PC-9 (cell line): ENCODE measurements at regions not wholly inside any gene's neighbourhood (a gene's known extent, or its start where the extent isn't known, plus 50 kb on each side); places are given as distances from the start of the nearest gene placed in this dataset.

Experiments
- BruUV-seq: library from RNA; stranded (reverse); fragments of 400-500 nt; replicated peaks from 2 replicates; lab custom pipeline; 2021; lab: Mats Ljungman, UMichigan
- CTCF ChIA-PET: fragments of 300-600 bp; sonication (Branson Sonifier 250); formaldehyde crosslinking; loops from one replicate; lab custom pipeline; 2022; ENCODE audit warnings: antibody characterized with exemption; lab: Charles Lee
- POLR2A ChIA-PET: fragments of 300-600 bp; sonication (Branson Sonifier 250); formaldehyde crosslinking; loops from one replicate; lab custom pipeline; 2022; ENCODE audit warnings: antibody characterized with exemption; ENCODE audit not compliant: unreplicated experiment; lab: Charles Lee
- DNase-seq, 2 experiments: peaks; one replicate each; pipeline versions ENCODE4 v3.0.0 to v3.0.0-alpha.2; 2015 to 2022; ENCODE audit warnings: mixed read lengths in 1 of 2
- H2AFZ ChIP-seq: fragments of 200-600 bp; sonication (generic); 2 replicates; pipeline ENCODE4 v1.8.1; 2017; ENCODE audit warnings: antibody characterized with exemption
- H3F3A ChIP-seq: fragments of 200-600 bp; sonication (generic); 2 replicates; pipeline ENCODE4 v1.8.1; 2017; ENCODE audit warnings: antibody characterized with exemption, mild to moderate bottlenecking, low read depth; ENCODE audit not compliant: insufficient read depth
- H3K27ac ChIP-seq: fragments of 200-600 bp; sonication (generic); 2 replicates; pipeline ENCODE4 v1.6.1; 2016; ENCODE audit warnings: mixed run types
- H3K27me3 ChIP-seq: fragments of 200-600 bp; sonication (generic); 2 replicates; pipeline ENCODE4 v1.6.1; 2016; ENCODE audit warnings: low read depth, mixed run types; ENCODE audit not compliant: insufficient read depth
- H3K36me3 ChIP-seq: fragments of 200-600 bp; sonication (generic); 2 replicates; pipeline ENCODE4 v1.6.1; 2016; ENCODE audit warnings: low read depth, mixed run types
- H3K4me1 ChIP-seq: fragments of 200-600 bp; sonication (generic); replicated peaks from 2 replicates; pipeline ENCODE4 v1.6.1; 2016; ENCODE audit warnings: mixed run types; ENCODE audit not compliant: insufficient read depth
- H3K4me2 ChIP-seq: fragments of 200-600 bp; sonication (generic); 2 replicates; pipeline ENCODE4 v1.6.1; 2017; ENCODE audit warnings: mixed run types
- H3K4me3 ChIP-seq: fragments of 200-600 bp; sonication (generic); 2 replicates; pipeline ENCODE4 v1.6.1; 2016; ENCODE audit warnings: mixed run types
- H3K79me2 ChIP-seq: fragments of 200-600 bp; sonication (generic); 2 replicates; pipeline ENCODE4 v1.6.1; 2017; ENCODE audit warnings: low read depth, mixed run types
- H3K9me2 ChIP-seq: fragments of 200-600 bp; sonication (generic); 2 replicates; pipeline ENCODE4 v1.8.1; 2017; ENCODE audit warnings: mild to moderate bottlenecking; ENCODE audit not compliant: insufficient read depth
- H3K9me3 ChIP-seq: fragments of 200-600 bp; sonication (generic); 2 replicates; pipeline ENCODE4 v1.8.1; 2016; ENCODE audit warnings: low read depth; ENCODE audit not compliant: insufficient read depth
- H4K20me1 ChIP-seq: fragments of 200-600 bp; sonication (generic); 2 replicates; pipeline ENCODE4 v1.8.1; 2017; ENCODE audit not compliant: insufficient read depth
- EZH2 ChIP-seq: fragments of 200-600 bp; sonication (generic); IDR thresholded peaks from 2 replicates; pipeline ENCODE4 v1.8.0; 2017; ENCODE audit warnings: antibody characterized with exemption, low read depth
- intact Hi-C: fragments of 100-400 bp; cut with micrococcal nuclease; formaldehyde crosslinking; loops from one replicate; pipeline ENCODE4 v1.10.0; 2022; ENCODE audit not compliant: unreplicated experiment
- TF ChIP-seq, protein P1 (sequence below): fragments of 200-600 bp; sonication (generic); conservative IDR thresholded peaks from 2 replicates; pipeline ENCODE4 v1.6.1; 2017; ENCODE audit warnings: mixed run types, antibody characterized with exemption, mild to moderate bottlenecking, moderate library complexity

DNA sequence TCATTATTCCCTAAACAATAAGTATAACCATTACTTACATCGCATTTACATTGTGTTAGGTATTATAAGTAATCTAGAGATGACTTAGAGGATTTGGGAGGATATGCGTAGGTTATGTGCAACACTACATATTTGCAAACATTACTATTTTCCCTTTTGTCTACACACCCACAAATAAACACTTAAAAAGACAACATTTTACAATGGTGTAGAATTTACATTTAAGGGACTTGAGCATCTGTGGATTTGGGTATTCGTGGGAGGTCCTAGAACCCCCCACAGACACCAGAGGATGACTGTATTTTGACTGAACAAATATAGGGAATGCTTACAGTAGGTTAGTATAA is 220.2 kb upstream of the MYO3A start:
- Histone ChIP-seq H3K9me2 (no peaks in the 10 kb centered on the region), H3K4me1 (no peaks in the 10 kb centered on the region), H3K79me2 (no peaks in the 10 kb centered on the region), H2AFZ (no peak overlapping the region), H3K4me3 (no peak overlapping the region), H3K36me3 (no peaks in the 10 kb centered on the region), H3K27ac (no peak overlapping the region), H3K9me3 (no peaks in the 10 kb centered on the region), H3K4me2 (no peak overlapping the region), H3K27me3 (no peaks in the 10 kb centered on the region; the same call in 1 of the 2 replicates), H3F3A (no peaks in the 10 kb centered on the region), H4K20me1 (no peaks in the 10 kb centered on the region)
- DNase-seq: no peak
- TF ChIP-seq EZH2: no peak
- TF ChIP-seq, protein P1, sequence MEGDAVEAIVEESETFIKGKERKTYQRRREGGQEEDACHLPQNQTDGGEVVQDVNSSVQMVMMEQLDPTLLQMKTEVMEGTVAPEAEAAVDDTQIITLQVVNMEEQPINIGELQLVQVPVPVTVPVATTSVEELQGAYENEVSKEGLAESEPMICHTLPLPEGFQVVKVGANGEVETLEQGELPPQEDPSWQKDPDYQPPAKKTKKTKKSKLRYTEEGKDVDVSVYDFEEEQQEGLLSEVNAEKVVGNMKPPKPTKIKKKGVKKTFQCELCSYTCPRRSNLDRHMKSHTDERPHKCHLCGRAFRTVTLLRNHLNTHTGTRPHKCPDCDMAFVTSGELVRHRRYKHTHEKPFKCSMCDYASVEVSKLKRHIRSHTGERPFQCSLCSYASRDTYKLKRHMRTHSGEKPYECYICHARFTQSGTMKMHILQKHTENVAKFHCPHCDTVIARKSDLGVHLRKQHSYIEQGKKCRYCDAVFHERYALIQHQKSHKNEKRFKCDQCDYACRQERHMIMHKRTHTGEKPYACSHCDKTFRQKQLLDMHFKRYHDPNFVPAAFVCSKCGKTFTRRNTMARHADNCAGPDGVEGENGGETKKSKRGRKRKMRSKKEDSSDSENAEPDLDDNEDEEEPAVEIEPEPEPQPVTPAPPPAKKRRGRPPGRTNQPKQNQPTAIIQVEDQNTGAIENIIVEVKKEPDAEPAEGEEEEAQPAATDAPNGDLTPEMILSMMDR: no peak
- ChIA-PET CTCF (no interaction called here), POLR2A (no interaction called here)
- BruUV-seq: no TSS peak
- intact Hi-C loops: no loop called here

DNA sequence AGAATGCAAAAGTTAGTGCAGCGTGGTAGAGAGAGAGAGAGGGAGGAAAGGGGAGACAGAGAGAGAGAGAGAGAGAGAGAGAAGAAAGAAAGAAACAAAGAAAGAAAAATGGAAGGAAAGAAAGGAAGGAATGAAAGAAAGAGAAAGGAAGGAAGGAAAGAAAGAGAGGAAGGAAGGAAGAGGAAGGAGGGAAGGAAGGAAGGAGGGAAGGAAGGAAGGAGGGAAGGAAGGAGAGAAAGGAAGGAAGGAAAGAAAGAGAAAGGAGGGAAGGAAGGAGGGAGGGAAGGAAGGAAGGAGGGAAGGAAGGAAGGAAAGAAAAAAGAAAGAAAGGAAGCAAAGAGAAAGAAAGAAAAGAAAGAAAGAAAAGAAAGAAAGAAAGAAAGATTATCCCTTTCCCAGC is 209.8 kb upstream of the MYO3A start:
- H3F3A ChIP-seq: no peaks in the 10 kb centered on the region
- intact Hi-C loops: no loop called here
- BruUV-seq: no TSS peak
- H3K4me2 ChIP-seq: no peak overlapping the region
- ChIA-PET CTCF (no interaction called here), POLR2A (no interaction called here)
- H4K20me1 ChIP-seq: no peaks in the 10 kb centered on the region
- no peaks in the 10 kb centered on the region for H3K4me1 ChIP-seq
- H3K9me2 ChIP-seq: no peaks in the 10 kb centered on the region
- H3K79me2 ChIP-seq: no peaks in the 10 kb centered on the region
- H3K4me3 ChIP-seq: no peak overlapping the region
- H2AFZ ChIP-seq: no peak overlapping the region
- no peak for DNase-seq
- no peaks in the 10 kb centered on the region for H3K27me3 ChIP-seq
- H3K36me3 ChIP-seq: no peaks in the 10 kb centered on the region
- H3K27ac ChIP-seq: no peak overlapping the region
- no peaks in the 10 kb centered on the region for H3K9me3 ChIP-seq
- no peak for TF ChIP-seq EZH2
- TF ChIP-seq, protein P1: no peak

DNA sequence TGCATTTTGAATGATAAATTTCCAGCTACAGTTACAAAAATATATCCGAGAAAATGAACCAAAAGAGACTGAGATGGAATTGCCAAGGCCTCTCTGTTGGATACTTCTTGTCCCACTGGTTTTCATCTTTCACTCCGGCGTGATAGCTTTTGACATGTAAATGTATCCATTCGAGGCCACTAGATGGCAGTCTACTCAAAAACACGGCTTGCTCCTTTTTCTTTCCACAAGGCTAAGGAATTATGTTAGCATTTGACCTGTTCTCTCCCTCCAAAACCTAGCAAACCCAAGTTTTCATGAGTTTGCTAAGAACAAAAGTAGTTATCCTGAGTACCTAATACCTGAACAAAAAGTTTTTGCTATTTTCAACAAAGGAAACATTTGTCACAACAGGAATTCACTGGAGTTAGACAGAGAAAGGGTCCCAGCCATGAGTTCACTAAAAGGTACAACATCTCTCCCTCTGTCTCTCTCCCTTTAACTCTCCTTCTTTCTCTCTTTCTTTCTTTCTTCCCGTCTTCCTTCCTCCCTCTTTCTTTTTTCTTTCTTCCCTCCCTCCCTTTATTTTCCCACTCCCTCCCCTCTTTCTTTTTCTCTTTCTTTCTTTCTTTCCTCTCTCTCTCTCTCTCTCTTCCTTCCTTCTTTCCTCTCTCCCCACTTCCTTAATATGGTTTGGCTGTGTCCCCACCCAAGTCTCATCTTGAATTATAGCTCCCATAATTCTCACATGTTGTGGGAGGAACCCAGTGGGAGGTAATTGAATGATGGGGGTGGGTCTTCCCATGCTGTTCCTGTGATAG is 207.9 kb upstream of the MYO3A start:
- Histone ChIP-seq H2AFZ (no peak overlapping the region), H3K4me1 (no peaks in the 10 kb centered on the region), H3K4me3 (no peak overlapping the region), H3K36me3 (no peaks in the 10 kb centered on the region), H3F3A (no peaks in the 10 kb centered on the region), H3K79me2 (no peaks in the 10 kb centered on the region), H3K27ac (no peak overlapping the region), H4K20me1 (no peaks in the 10 kb centered on the region), H3K9me2 (no peaks in the 10 kb centered on the region), H3K4me2 (no peak overlapping the region), H3K27me3 (no peaks in the 10 kb centered on the region), H3K9me3 (no peaks in the 10 kb centered on the region)
- no TSS peak for BruUV-seq
- POLR2A ChIA-PET: no interaction called here
- TF ChIP-seq, protein P1: peak; percentile 67
- TF ChIP-seq EZH2: no peak
- CTCF ChIA-PET: interaction anchor here (0.5 kb wide), 1 partner anchor 568 kb away, joined by 7 read pairs; no protein-coding TSS in a partner anchor
- peak in 1 of 2 experiments; percentile 11 for DNase-seq
- intact Hi-C loops: loop anchor here (5.0 kb wide), 1 partner anchor 831 kb away; no protein-coding TSS in a partner anchor
